Osteocyte (in vitro differentiated cells): ENCODE measurements at regions not wholly inside any gene's neighbourhood (a gene's known extent, or its start where the extent isn't known, plus 50 kb on each side); places are given as distances from the start of the nearest gene placed in this dataset.

ENCODE experiments used
- DNase-seq: peaks from one replicate; pipeline ENCODE4 v3.0.0; 2021; ENCODE audit warnings: mixed read lengths; ENCODE audit not compliant: unreplicated experiment; ENCODE audit errors: extremely low spot score
- H3K27ac Mint-ChIP-seq: one replicate; pipeline ENCODE4 v1.8.0; 2021; ENCODE audit warnings: mild to moderate bottlenecking, mixed read lengths; ENCODE audit not compliant: unreplicated experiment
- H3K27me3 Mint-ChIP-seq: one replicate; pipeline ENCODE4 v1.8.0; 2021; ENCODE audit warnings: mixed read lengths; ENCODE audit not compliant: unreplicated experiment
- H3K36me3 Mint-ChIP-seq: one replicate; pipeline ENCODE4 v1.8.0; 2021; ENCODE audit warnings: mixed read lengths; ENCODE audit not compliant: unreplicated experiment
- H3K4me1 Mint-ChIP-seq: one replicate; pipeline ENCODE4 v1.8.0; 2021; ENCODE audit warnings: mixed read lengths; ENCODE audit not compliant: unreplicated experiment
- H3K4me3 Mint-ChIP-seq: one replicate; pipeline ENCODE4 v1.8.0; 2021; ENCODE audit warnings: mild to moderate bottlenecking, moderate library complexity, mixed read lengths; ENCODE audit not compliant: unreplicated experiment
- H3K9me3 Mint-ChIP-seq: one replicate; pipeline ENCODE4 v1.8.0; 2021; ENCODE audit warnings: mixed read lengths; ENCODE audit not compliant: unreplicated experiment
- CTCF ChIP-seq: fragments of 200-600 bp; sonication (generic); IDR thresholded peaks from 2 replicates; pipeline ENCODE4 v1.5.0; 2021; ENCODE audit warnings: antibody characterized with exemption, mild to moderate bottlenecking, moderate library complexity

- no peak for TF ChIP-seq CTCF
- DNase-seq, result no peak
- H3K4me3 Mint-ChIP-seq, result peak overlapping the region; percentile 59
- no peaks in the 10 kb centered on the region for H3K27me3 Mint-ChIP-seq
- H3K27ac Mint-ChIP-seq, result peak overlapping the region; percentile 95
- peaks cover 75% of the 10 kb centered on the region for H3K4me1 Mint-ChIP-seq
- H3K36me3 Mint-ChIP-seq, result no peaks in the 10 kb centered on the region
- H3K9me3 Mint-ChIP-seq, result peaks cover 3% of the 10 kb centered on the region
Observed at GRCh38 chr4:147195386-147195785, 249.7 kb upstream of the TTC29 start.

- Mint-ChIP-seq H3K36me3 (peaks cover 2% of the 10 kb centered on the region), H3K27ac (peak overlapping the region; percentile 75), H3K27me3 (no peaks in the 10 kb centered on the region), H3K4me3 (no peak overlapping the region), H3K9me3 (peaks cover 3% of the 10 kb centered on the region), H3K4me1 (peaks cover 74% of the 10 kb centered on the region)
- no peak for DNase-seq
- no peak for TF ChIP-seq CTCF
Observed at GRCh38 chr4:147198411-147199051, 252.9 kb upstream of the TTC29 start.

GRCh38 chr4:147201016-147201415 lies 255.4 kb upstream of the TTC29 start:
- TF ChIP-seq CTCF, result no peak
- no peak overlapping the region for H3K4me3 Mint-ChIP-seq
- no peaks in the 10 kb centered on the region for H3K27me3 Mint-ChIP-seq

GRCh38 chr4:147206807-147207206 lies 261.1 kb upstream of the TTC29 start:
- no peak for DNase-seq
- Mint-ChIP-seq H3K27ac (no peak overlapping the region), H3K4me3 (no peak overlapping the region), H3K36me3 (peaks cover 2% of the 10 kb centered on the region), H3K4me1 (peaks cover 12% of the 10 kb centered on the region), H3K9me3 (peaks cover 22% of the 10 kb centered on the region), H3K27me3 (no peaks in the 10 kb centered on the region)
- no peak for TF ChIP-seq CTCF

More at GRCh38 chr4:147201016-147201415, 255.4 kb upstream of the TTC29 start:
- Mint-ChIP-seq H3K36me3 (peaks cover 2% of the 10 kb centered on the region), H3K9me3 (peaks cover 3% of the 10 kb centered on the region), H3K4me1 (peaks cover 51% of the 10 kb centered on the region), H3K27ac (peak overlapping the region; percentile 59)
- DNase-seq, result no peak

- DNase-seq, result no peak
- Mint-ChIP-seq H3K9me3 (peaks cover 22% of the 10 kb centered on the region), H3K36me3 (peaks cover 2% of the 10 kb centered on the region), H3K4me1 (peaks cover 9% of the 10 kb centered on the region), H3K27me3 (no peaks in the 10 kb centered on the region), H3K4me3 (no peak overlapping the region), H3K27ac (peak overlapping the region; percentile 0)
- TF ChIP-seq CTCF, result no peak
Observed at GRCh38 chr4:147207911-147208310, 262.2 kb upstream of the TTC29 start.
